ENCODE measurements at regions not wholly inside any gene's neighbourhood (a gene's known extent, or its start where the extent isn't known, plus 50 kb on each side); places are given as distances from the start of the nearest gene placed in this dataset.
"Not testable (repeated sequence)": the region's sequence is repeated elsewhere in the genome, so short reads cannot be mapped to it uniquely, and the experiment has no call there.

- H3K36me3 ChIP-seq (ENCODE audit: insufficient read depth, low read length) = no peaks in the 10 kb centered on the region
- H2AFZ ChIP-seq (ENCODE audit: low read length) = no peak overlapping the region
- no peaks in the 10 kb centered on the region for H3K27me3 ChIP-seq (ENCODE audit: insufficient read depth, low read length)
- H3K27ac ChIP-seq (ENCODE audit: low read depth, low read length) = no peak overlapping the region
- TF ChIP-seq CTCF (IDR thresholded peaks at IDR 0.05; ENCODE audit: extremely low read depth, low read depth, low read length) = no peak
- no peak for DNase-seq (ENCODE audit: insufficient read length, low spot score, missing footprints)
- H4K20me1 ChIP-seq (ENCODE audit: insufficient read depth, low read length) = no peaks in the 10 kb centered on the region
- no peak overlapping the region for H3K4me3 ChIP-seq (ENCODE audit: insufficient read depth, low read length)
- no peak overlapping the region for H3K4me2 ChIP-seq (ENCODE audit: insufficient read depth, low read length)
- no peaks in the 10 kb centered on the region for H3K4me1 ChIP-seq (ENCODE audit: insufficient read depth, low read length)
- no peaks in the 10 kb centered on the region for H3K9me3 ChIP-seq (ENCODE audit: low read depth, low read length)
- no peaks in the 10 kb centered on the region for H3K79me2 ChIP-seq (ENCODE audit: insufficient read depth, low read length)
Observed at GRCh38 chr7:45296748-45297147, 139.2 kb downstream of the RAMP3 start.

GRCh38 chr7:45306752-45307305 is 149.2 kb downstream of the RAMP3 start:
- no peak for DNase-seq (ENCODE audit: insufficient read length, low spot score, missing footprints)

GRCh38 chr7:45311597-45311996 is 154.0 kb downstream of the RAMP3 start:
- no peak overlapping the region for H3K27ac ChIP-seq (ENCODE audit: low read depth, low read length)
- H3K4me3 ChIP-seq (ENCODE audit: insufficient read depth, low read length) = no peak overlapping the region
- no peak for DNase-seq (ENCODE audit: insufficient read length, low spot score, missing footprints)
- no peaks in the 10 kb centered on the region for H3K4me1 ChIP-seq (ENCODE audit: insufficient read depth, low read length)
- H2AFZ ChIP-seq (ENCODE audit: low read length) = no peak overlapping the region
- no peaks in the 10 kb centered on the region for H3K79me2 ChIP-seq (ENCODE audit: insufficient read depth, low read length)
- no peaks in the 10 kb centered on the region for H3K9me3 ChIP-seq (ENCODE audit: low read depth, low read length)
- H4K20me1 ChIP-seq (ENCODE audit: insufficient read depth, low read length) = no peaks in the 10 kb centered on the region
- H3K27me3 ChIP-seq (ENCODE audit: insufficient read depth, low read length) = peaks cover 2% of the 10 kb centered on the region
- no peaks in the 10 kb centered on the region for H3K36me3 ChIP-seq (ENCODE audit: insufficient read depth, low read length)
- H3K4me2 ChIP-seq (ENCODE audit: insufficient read depth, low read length) = no peak overlapping the region
- no peak for TF ChIP-seq CTCF (IDR thresholded peaks at IDR 0.05; ENCODE audit: extremely low read depth, low read depth, low read length)

More at GRCh38 chr7:45306752-45307305, 149.2 kb downstream of the RAMP3 start:
- Histone ChIP-seq H3K4me3 (ENCODE audit: insufficient read depth, low read length) (no peak overlapping the region), H3K27ac (ENCODE audit: low read depth, low read length) (no peak overlapping the region), H3K36me3 (ENCODE audit: insufficient read depth, low read length) (no peaks in the 10 kb centered on the region), H3K4me2 (ENCODE audit: insufficient read depth, low read length) (no peak overlapping the region), H3K27me3 (ENCODE audit: insufficient read depth, low read length) (no peaks in the 10 kb centered on the region), H3K9me3 (ENCODE audit: low read depth, low read length) (no peaks in the 10 kb centered on the region), H2AFZ (ENCODE audit: low read length) (no peak overlapping the region), H3K4me1 (ENCODE audit: insufficient read depth, low read length) (no peaks in the 10 kb centered on the region), H3K79me2 (ENCODE audit: insufficient read depth, low read length) (no peaks in the 10 kb centered on the region), H4K20me1 (ENCODE audit: insufficient read depth, low read length) (no peaks in the 10 kb centered on the region)
- TF ChIP-seq CTCF (IDR thresholded peaks at IDR 0.05; ENCODE audit: extremely low read depth, low read depth, low read length) = no peak

GRCh38 chr7:45315512-45315911 is 157.9 kb downstream of the RAMP3 start:
- H3K4me2 ChIP-seq (ENCODE audit: insufficient read depth, low read length); H3K27me3 ChIP-seq (ENCODE audit: insufficient read depth, low read length); H3K36me3 ChIP-seq (ENCODE audit: insufficient read depth, low read length); H3K27ac ChIP-seq (ENCODE audit: low read depth, low read length); H2AFZ ChIP-seq (ENCODE audit: low read length); H3K4me3 ChIP-seq (ENCODE audit: insufficient read depth, low read length); H3K79me2 ChIP-seq (ENCODE audit: insufficient read depth, low read length); DNase-seq (ENCODE audit: insufficient read length, low spot score, missing footprints); H3K9me3 ChIP-seq (ENCODE audit: low read depth, low read length); H4K20me1 ChIP-seq (ENCODE audit: insufficient read depth, low read length); H3K4me1 ChIP-seq (ENCODE audit: insufficient read depth, low read length): not testable (repeated sequence)
